K562 (cell line): ENCODE measurements at regions not wholly inside any gene's neighbourhood (a gene's known extent, or its start where the extent isn't known, plus 50 kb on each side); places are given as distances from the start of the nearest gene placed in this dataset.

Experiments
- ATAC-seq: fragments of 200-7000 bp; cut with Tn5 transposase; 3 replicates; pipeline ENCODE4 v1.9.1; 2020; ENCODE audit warnings: moderate library complexity
- BruUV-seq: library from RNA; stranded (reverse); fragments of 400-500 nt; replicated peaks from 2 replicates; lab custom pipeline; 2021; lab: Mats Ljungman, UMichigan
- CTCF ChIA-PET: fragments of 300-600 bp; formaldehyde crosslinking; extraction: SDS; loops from one replicate; lab custom pipeline; 2021; ENCODE audit warnings: low intra/inter-chr PET ratio; lab: Yijun Ruan, JAX
- POLR2A ChIA-PET: fragments of 300-600, 350-650 bp; sonication (Branson Sonifier 250); formaldehyde crosslinking; extraction: SDS; loops from one replicate; lab custom pipeline; 2021; ENCODE audit warnings: antibody characterized with exemption, inconsistent platforms; lab: Yijun Ruan, JAX
- DNase-seq, 4 experiments: peaks; one replicate each; pipeline versions ENCODE4 v3.0.0 to v3.0.0-alpha.2; 2011 to 2018; ENCODE audit warnings: low spot score in 3 of 4, mixed read lengths in 3 of 4; ENCODE audit errors: extremely low read depth in 1 of 4
- FAIRE-seq: peaks from 2 replicates; lab custom pipeline; 2011; peaks lifted over from hg19 to GRCh38; lab: Jason Lieb, UNC
- H2AFZ ChIP-seq: 2 replicates; pipeline ENCODE4 v1.6.0; 2011; ENCODE audit warnings: low read depth, low read length, control low read depth, inconsistent platforms
- H3K27ac ChIP-seq: fragments of 200-600 bp; 3 replicates; pipeline ENCODE4 v1.8.0; 2011; ENCODE audit warnings: low read depth, mild to moderate bottlenecking, control low read depth, inconsistent platforms, low read length, moderate library complexity, mixed read lengths; ENCODE audit errors: extremely low read depth
- H3K27me3 ChIP-seq, 2 experiments: fragments of 300-600 bp in 1 of 2; 2 replicates in 1 of 2; 3 replicates in 1 of 2; pipeline versions ENCODE4 v1.6.0 to v1.8.0; 2011; ENCODE audit warnings: inconsistent platforms in 2 of 2, low read length in 2 of 2, mild to moderate bottlenecking in 1 of 2, mixed read lengths in 1 of 2, moderate library complexity in 1 of 2; ENCODE audit not compliant: control insufficient read depth in 2 of 2, insufficient read depth in 2 of 2
- H3K36me3 ChIP-seq: fragments of 300-600 bp; 3 replicates; pipeline ENCODE4 v1.8.0; 2011; ENCODE audit warnings: mild to moderate bottlenecking, low read length, inconsistent platforms; ENCODE audit not compliant: control insufficient read depth, insufficient read depth
- H3K4me1 ChIP-seq, 2 experiments: fragments of 200-600 bp in 1 of 2; replicated peaks in 1 of 2; 2 replicates in 1 of 2; 3 replicates in 1 of 2; pipeline versions ENCODE4 v1.5.1 to v1.8.0; 2011; ENCODE audit warnings: inconsistent platforms in 2 of 2, low read length in 2 of 2, mild to moderate bottlenecking in 1 of 2, mixed read lengths in 1 of 2, moderate library complexity in 1 of 2; ENCODE audit not compliant: control insufficient read depth in 2 of 2, insufficient read depth in 2 of 2
- H3K4me2 ChIP-seq: 2 replicates; pipeline ENCODE4 v1.6.1; 2011; ENCODE audit warnings: low read length, control low read depth, inconsistent platforms, mixed read lengths; ENCODE audit not compliant: insufficient read depth
- H3K4me3 ChIP-seq: fragments of 200-600 bp; sonication (generic), shearing (Covaris generic); 2 replicates; pipeline ENCODE4 v1.5.1; 2016; ENCODE audit warnings: control low read depth, inconsistent platforms
- H3K79me2 ChIP-seq: fragments of 200-600 bp; 3 replicates; pipeline ENCODE4 v1.8.0; 2011; ENCODE audit warnings: low read length, inconsistent platforms; ENCODE audit not compliant: control insufficient read depth, insufficient read depth
- H3K9ac ChIP-seq, 2 experiments: 2 replicates each; pipeline versions ENCODE4 v1.6.0 to v1.6.1; 2011; ENCODE audit warnings: low read depth in 2 of 2, low read length in 2 of 2, control low read depth in 1 of 2, inconsistent platforms in 1 of 2, mild to moderate bottlenecking in 1 of 2, mixed read lengths in 1 of 2; ENCODE audit not compliant: insufficient read depth in 1 of 2
- H3K9me1 ChIP-seq: one replicate; pipeline ENCODE4 v1.6.0; 2011; ENCODE audit warnings: inconsistent platforms, mild to moderate bottlenecking, low read length, moderate library complexity; ENCODE audit not compliant: control insufficient read depth, insufficient read depth
- H3K9me3 ChIP-seq: replicated peaks from 2 replicates; pipeline ENCODE4 v1.5.1; 2011; ENCODE audit warnings: low read depth, low read length, inconsistent platforms; ENCODE audit not compliant: control insufficient read depth, insufficient read depth
- H4K20me1 ChIP-seq: replicated peaks from 2 replicates; pipeline ENCODE4 v1.6.1; 2011; ENCODE audit warnings: low read length, inconsistent platforms, mixed read lengths; ENCODE audit not compliant: control insufficient read depth, insufficient read depth
- CHD1 ChIP-seq: fragments of 200-600 bp; sonication (generic); IDR thresholded peaks from one replicate; pipeline ENCODE4 v1.6.1; 2012; ENCODE audit warnings: mild to moderate bottlenecking, moderate library complexity, low read length, inconsistent platforms
- CREB1 ChIP-seq, 2 experiments: sonication (generic) in 1 of 2; formaldehyde crosslinking in 1 of 2; IDR thresholded peaks; 2 replicates each; pipeline versions ENCODE4 v1.6.1 to v1.8.0; 2012 to 2022; ENCODE audit warnings: inconsistent platforms in 1 of 2, mild to moderate bottlenecking in 1 of 2, missing genetic modification reagents in 1 of 2, moderate library complexity in 1 of 2
- ILF3 ChIP-seq: fragments of 450-650 bp; IDR thresholded peaks from 2 replicates; pipeline ENCODE4 v1.6.1; 2018; ENCODE audit warnings: antibody characterized with exemption, mild to moderate bottlenecking, moderate library complexity, borderline replicate concordance
- KDM2B ChIP-seq: fragments of 250-450 bp; sonication (Bioruptor Pico); IDR thresholded peaks from 2 replicates; pipeline ENCODE4 v1.8.0; 2021; ENCODE audit warnings: mild to moderate bottlenecking, moderate library complexity
- MED1 ChIP-seq: sonication (generic); formaldehyde crosslinking; IDR thresholded peaks from 2 replicates; pipeline ENCODE4 v1.8.1; 2023; ENCODE audit warnings: missing genetic modification reagents, borderline replicate concordance
- MXI1 ChIP-seq: IDR thresholded peaks from 2 replicates; pipeline ENCODE4 v1.6.1; 2011; ENCODE audit warnings: low read depth, mild to moderate bottlenecking, improper control_type of control experiment, low read length
- TEAD4 ChIP-seq, 2 experiments: sonication (generic) in 1 of 2; formaldehyde crosslinking in 1 of 2; IDR thresholded peaks; 2 replicates each; pipeline versions ENCODE4 v1.6.1 to v1.8.0; 2012 to 2022; ENCODE audit warnings: borderline replicate concordance in 1 of 2, inconsistent platforms in 1 of 2, low read length in 1 of 2, mild to moderate bottlenecking in 1 of 2, missing genetic modification reagents in 1 of 2
- XRCC3 ChIP-seq: fragments of 450-650 bp; IDR thresholded peaks from 2 replicates; pipeline ENCODE4 v1.6.1; 2017; ENCODE audit warnings: mild to moderate bottlenecking, moderate library complexity
- WGBS: fragments of 100-300 bp; shearing (Covaris generic); methylation state at CpG from one replicate; pipeline ENCODE4 v1.1.6; 2016; ENCODE audit warnings: low coverage, mixed read lengths; ENCODE audit not compliant: insufficient coverage; ENCODE audit errors: missing lambda C conversion rate; 5-methylcytosine and 5-hydroxymethylcytosine counted together
- in situ Hi-C: fragments of 300-500 bp; cut with MboI; formaldehyde crosslinking; loops from 4 replicates; pipeline ENCODE4 v1.15.0; 2018; ENCODE audit warnings: inconsistent platforms, mixed read lengths
- intact Hi-C: fragments of 100-400 bp; cut with micrococcal nuclease; formaldehyde crosslinking; loops from 2 replicates; pipeline ENCODE4 v1.14.2; 2022

DNA sequence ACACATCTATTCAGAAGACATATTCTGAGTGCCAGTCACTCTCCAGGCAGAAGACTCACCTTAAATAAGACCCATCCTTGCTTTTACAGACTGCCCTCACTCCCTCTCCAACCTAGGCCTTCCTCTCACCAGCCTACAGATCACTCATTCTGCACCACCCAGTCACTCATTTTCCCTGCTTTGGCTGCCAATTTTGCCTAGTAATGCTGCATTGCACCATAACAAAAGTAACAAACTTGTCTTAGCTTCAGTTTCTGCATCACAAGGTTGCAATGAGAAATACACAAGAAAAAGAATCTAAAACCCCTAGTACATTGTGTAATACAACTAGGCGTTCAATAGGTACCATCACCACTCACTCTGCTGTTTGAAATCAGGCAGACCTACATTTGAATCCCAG, 292.4 kb downstream of the PLPP3 start:
- no peaks in the 10 kb centered on the region for H3K4me1 ChIP-seq
- DNase-seq (no peak), FAIRE-seq (no peak), ATAC-seq (no peak)
- no peaks in the 10 kb centered on the region for H3K79me2 ChIP-seq
- POLR2A ChIA-PET: no interaction called here
- TF ChIP-seq TEAD4 (IDR thresholded peaks at IDR 0.05; ENCODE audit: low read length): no peak
- no peak for TF ChIP-seq TEAD4 (CRISPR knock-in tag; IDR thresholded peaks at IDR 0.05; ENCODE audit: borderline replicate concordance)
- no peak for TF ChIP-seq CREB1 (IDR thresholded peaks at IDR 0.05)
- no peak for TF ChIP-seq CREB1 (CRISPR knock-in tag; IDR thresholded peaks at IDR 0.05)
- no peak overlapping the region for H3K27ac ChIP-seq
- no peaks in the 10 kb centered on the region for H3K9me3 ChIP-seq
- intact Hi-C loops (no loop called here), in situ Hi-C loops (no loop called here)
- WGBS: 0% methylated on average over 1 of the region's 1 CpG
- H4K20me1 ChIP-seq: no peaks in the 10 kb centered on the region
- no peak overlapping the region for H3K4me2 ChIP-seq
- H3K4me3 ChIP-seq: no peak overlapping the region
- CTCF ChIA-PET: no interaction called here
- no peaks in the 10 kb centered on the region for H3K27me3 ChIP-seq
- H3K9ac ChIP-seq: no peak overlapping the region
- no peaks in the 10 kb centered on the region for H3K36me3 ChIP-seq
- no peak overlapping the region for H2AFZ ChIP-seq
- BruUV-seq: no TSS peak
- H3K9me1 ChIP-seq: no peaks in the 10 kb centered on the region

DNA sequence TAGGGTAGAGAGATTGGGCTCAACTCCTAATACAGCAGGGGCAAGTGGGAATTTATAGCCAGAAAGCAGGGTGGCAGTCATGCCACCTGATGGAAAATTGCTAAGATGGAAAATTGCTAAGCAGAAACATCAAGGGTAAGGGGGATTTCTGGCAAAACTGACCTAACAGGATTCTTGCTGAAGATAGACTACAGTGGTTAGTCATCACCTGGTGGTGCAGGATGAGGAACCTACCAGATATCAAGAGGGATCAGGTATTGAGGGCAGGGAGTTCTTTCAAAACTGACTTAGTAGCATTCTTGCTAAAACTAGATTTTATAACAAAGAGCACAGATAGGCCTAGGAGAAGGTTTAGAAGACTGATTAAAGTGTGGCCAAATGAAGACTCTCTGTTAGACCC, 292.9 kb downstream of the PLPP3 start:
- H3K27ac ChIP-seq: no peak overlapping the region
- no peak for TF ChIP-seq XRCC3
- TF ChIP-seq MXI1: no peak
- TF ChIP-seq KDM2B: no peak
- TF ChIP-seq ILF3: no peak
- TF ChIP-seq MED1 (CRISPR knock-in tag): no peak
- no peak for TF ChIP-seq CHD1
- intact Hi-C loops: no loop called here
- no peak overlapping the region for H3K9ac ChIP-seq
- in situ Hi-C loops: no loop called here
- DNase-seq (no peak), FAIRE-seq (no peak), ATAC-seq (no peak)
- no peaks in the 10 kb centered on the region for H3K36me3 ChIP-seq
- H4K20me1 ChIP-seq: no peaks in the 10 kb centered on the region
- ChIA-PET CTCF (no interaction called here), POLR2A (no interaction called here)
- no TSS peak for BruUV-seq
- no peaks in the 10 kb centered on the region for H3K27me3 ChIP-seq
- no peak overlapping the region for H2AFZ ChIP-seq
- no peak overlapping the region for H3K4me2 ChIP-seq
- H3K9me1 ChIP-seq: no peaks in the 10 kb centered on the region
- no peaks in the 10 kb centered on the region for H3K79me2 ChIP-seq
- no peak overlapping the region for H3K4me3 ChIP-seq
- no peaks in the 10 kb centered on the region for H3K4me1 ChIP-seq
- H3K9me3 ChIP-seq: no peaks in the 10 kb centered on the region
